HG03064 (cell line): ENCODE measurements at regions not wholly inside any gene's neighbourhood (a gene's known extent, or its start where the extent isn't known, plus 50 kb on each side); places are given as distances from the start of the nearest gene placed in this dataset.

Source experiments
- ATAC-seq: cut with Tn5 transposase; IDR thresholded peaks from one replicate; pipeline ENCODE4 v1.9.1; 2021; ENCODE audit warnings: low read depth; ENCODE audit not compliant: unreplicated experiment

- ATAC-seq = no peak
These were observed 208.7 kb downstream of the LIG4 start for GRCh38 chr13:108006619-108007018.

GRCh38 chr13:108005231-108005630 lies 210.1 kb downstream of the LIG4 start:
- no peak for ATAC-seq

GRCh38 chr13:108003626-108004025 lies 211.7 kb downstream of the LIG4 start:
- ATAC-seq = no peak

GRCh38 chr13:108000998-108001397 lies 214.3 kb downstream of the LIG4 start:
- no peak for ATAC-seq

GRCh38 chr13:107999751-108000150 lies 215.6 kb downstream of the LIG4 start:
- no peak for ATAC-seq

GRCh38 chr13:107994137-107994536 lies 221.2 kb downstream of the LIG4 start:
- no peak for ATAC-seq

GRCh38 chr13:107993239-107993949 lies 221.9 kb downstream of the LIG4 start:
- no peak for ATAC-seq

- ATAC-seq = no peak
These were observed 222.8 kb downstream of the LIG4 start for GRCh38 chr13:107992542-107992941.

- ATAC-seq = no peak
These were observed 238.2 kb downstream of the LIG4 start for GRCh38 chr13:107977071-107977574.

- ATAC-seq = no peak
These were observed 238.7 kb downstream of the LIG4 start for GRCh38 chr13:107976628-107977027.

- no peak for ATAC-seq
These were observed 240.9 kb downstream of the LIG4 start for GRCh38 chr13:107974409-107974808.

- no peak for ATAC-seq
These were observed 245.8 kb downstream of the LIG4 start for GRCh38 chr13:107969546-107969945.

GRCh38 chr13:107968470-107968869 lies 246.9 kb downstream of the LIG4 start:
- ATAC-seq = no peak

- ATAC-seq = no peak
These were observed 250.9 kb downstream of the LIG4 start for GRCh38 chr13:107964395-107964794.

GRCh38 chr13:107961849-107962608 lies 253.3 kb downstream of the LIG4 start:
- ATAC-seq = no peak

GRCh38 chr13:107960301-107960700 lies 255.0 kb downstream of the LIG4 start:
- ATAC-seq = no peak

GRCh38 chr13:107956889-107957288 lies 258.4 kb downstream of the LIG4 start:
- ATAC-seq = no peak

- no peak for ATAC-seq
These were observed 273.2 kb downstream of the LIG4 start for GRCh38 chr13:107942030-107942617.

GRCh38 chr13:107941345-107942029 lies 273.8 kb downstream of the LIG4 start:
- ATAC-seq = no peak

GRCh38 chr13:107937848-107938247 lies 277.5 kb downstream of the LIG4 start:
- no peak for ATAC-seq

- no peak for ATAC-seq
These were observed 284.3 kb downstream of the LIG4 start for GRCh38 chr13:107931056-107931455.
